HG02759 (cell line): ENCODE measurements at regions not wholly inside any gene's neighbourhood (a gene's known extent, or its start where the extent isn't known, plus 50 kb on each side); places are given as distances from the start of the nearest gene placed in this dataset.

Experiments
- ATAC-seq: cut with Tn5 transposase; IDR thresholded peaks from one replicate; pipeline ENCODE4 v1.9.1; 2021; ENCODE audit warnings: mild to moderate bottlenecking, moderate library complexity; ENCODE audit not compliant: unreplicated experiment

DNA sequence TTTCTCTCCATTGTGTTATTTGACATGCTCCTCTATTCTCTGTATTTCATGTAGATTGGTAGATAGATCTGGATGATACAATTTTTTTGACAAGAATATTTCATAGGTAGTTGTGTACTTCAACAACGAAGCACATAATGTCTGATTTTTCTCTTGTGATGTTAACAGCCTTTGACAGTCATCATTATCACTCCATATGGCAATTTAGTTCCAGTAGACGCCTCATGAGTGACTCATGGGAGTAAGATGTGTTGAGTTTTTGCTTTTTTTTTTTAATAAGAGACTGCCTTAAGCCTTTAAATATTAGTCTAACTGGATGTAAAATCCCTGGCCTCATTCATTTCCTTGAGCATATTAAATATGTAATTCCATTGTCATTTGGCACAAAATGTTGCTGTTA is 123.5 kb upstream of the ZNF32 start:
- no peak for ATAC-seq

DNA sequence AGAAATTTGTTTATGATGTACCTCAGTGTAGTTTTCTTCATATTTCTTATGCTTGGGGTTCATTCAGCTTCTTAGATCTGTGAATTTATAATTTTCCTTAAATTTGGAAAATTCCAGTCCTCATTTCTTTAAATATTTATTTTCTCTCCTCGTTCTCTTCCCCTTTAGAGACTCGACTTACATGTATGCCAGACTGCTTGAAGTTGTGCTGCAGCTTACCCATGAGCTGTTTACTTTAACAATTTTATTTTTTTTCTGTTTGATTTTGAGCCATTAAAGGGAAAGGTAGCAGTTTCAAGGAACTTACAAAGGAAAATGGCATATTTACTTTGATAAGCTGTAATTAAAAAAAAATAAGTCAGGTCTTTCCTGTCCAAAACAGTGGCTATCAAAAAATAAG is 123.0 kb upstream of the ZNF32 start:
- no peak for ATAC-seq

DNA sequence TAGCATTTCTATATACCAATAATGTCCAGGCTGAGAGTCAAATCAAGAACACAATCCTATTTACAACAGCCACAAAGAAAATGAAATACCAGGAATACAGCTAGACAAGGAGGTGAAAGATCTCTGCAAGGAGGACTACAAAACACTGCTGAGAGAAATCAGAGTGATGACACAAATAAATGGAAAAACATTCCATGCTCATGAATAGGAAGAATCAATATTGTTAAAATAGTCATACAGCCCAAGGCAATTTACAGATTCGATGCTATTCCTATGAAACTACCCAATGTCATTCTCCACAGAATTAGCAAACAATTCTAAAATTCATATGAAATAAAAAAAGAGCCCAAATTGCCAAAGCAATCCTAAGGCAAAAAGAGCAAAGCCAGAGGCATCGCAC is 116.8 kb upstream of the ZNF32 start:
- ATAC-seq, result no peak

DNA sequence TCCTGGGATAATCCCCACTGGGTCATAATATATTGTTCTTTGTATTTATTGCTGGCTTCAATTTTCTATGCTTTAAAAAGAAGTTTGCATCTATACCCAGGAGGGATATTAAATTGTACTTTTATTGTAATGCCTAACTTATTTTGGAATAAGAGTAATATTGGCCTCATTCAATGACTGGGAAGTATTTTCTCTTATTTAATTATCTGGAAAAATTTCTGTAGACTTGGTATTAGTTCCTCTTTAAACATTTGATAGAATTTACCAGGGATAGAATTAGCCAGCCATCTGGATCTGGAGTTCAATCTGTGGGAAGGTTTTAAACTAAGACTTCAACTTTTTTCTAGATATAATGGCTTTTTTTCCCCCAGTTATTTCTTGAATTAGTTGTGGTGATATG is 115.2 kb upstream of the ZNF32 start:
- no peak for ATAC-seq

DNA sequence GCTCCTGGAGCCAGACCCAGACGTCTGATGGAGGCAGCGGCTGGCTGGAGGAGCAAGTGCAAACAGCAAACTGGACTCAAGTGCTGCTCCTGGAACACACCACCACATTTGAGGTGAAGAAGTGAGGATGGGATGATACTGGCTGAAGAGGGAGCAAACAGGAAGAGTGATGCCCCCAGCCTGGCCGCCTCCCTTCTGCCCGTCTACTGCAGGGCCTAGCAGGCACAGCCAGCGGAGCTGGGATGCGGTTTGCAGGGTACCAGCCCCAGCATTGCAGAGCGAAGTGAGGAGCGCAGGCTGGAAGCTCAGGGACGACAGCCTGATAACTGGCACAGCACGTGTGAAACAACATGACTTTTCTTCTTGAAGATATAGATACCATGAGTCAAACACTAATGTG is 111.8 kb upstream of the ZNF32 start:
- no peak for ATAC-seq

DNA sequence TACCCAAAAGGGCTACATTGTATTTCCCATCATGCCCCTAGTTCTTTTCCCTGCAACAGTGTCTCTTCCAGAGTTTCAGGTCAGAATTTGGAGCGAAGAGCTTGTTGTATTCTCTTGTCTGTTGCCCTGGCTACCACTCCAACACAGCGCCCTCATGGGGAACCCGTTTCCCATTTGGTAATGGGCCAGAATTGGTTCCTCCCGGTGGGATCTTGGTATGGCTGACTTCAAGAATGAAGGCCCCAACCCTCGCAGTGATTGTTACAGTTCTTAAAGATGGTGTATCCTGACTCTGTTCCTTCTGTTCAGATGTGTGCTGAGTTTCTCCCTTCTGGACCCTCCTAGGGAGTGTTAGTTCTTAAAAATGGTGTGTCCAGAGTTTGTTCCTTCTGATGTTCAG is 110.5 kb upstream of the ZNF32 start:
- ATAC-seq, result no peak

DNA sequence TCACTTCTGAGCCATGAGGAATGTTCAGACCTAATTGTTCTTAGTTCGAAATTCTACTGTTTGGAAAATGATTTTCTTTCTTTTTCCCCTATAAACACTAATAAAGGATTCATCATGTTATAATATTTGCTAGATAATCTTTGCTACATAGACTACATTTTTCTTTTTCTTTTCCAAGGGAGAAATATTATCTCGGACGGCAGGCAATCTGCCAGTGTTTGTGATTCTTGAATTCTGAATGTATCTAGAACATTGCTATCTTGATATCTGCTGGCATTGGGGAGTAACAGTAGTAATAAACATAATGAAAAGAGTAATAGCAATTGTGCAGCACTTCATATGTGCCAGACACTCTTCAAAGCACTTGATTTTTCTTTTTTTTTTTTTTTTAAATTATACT is 107.7 kb upstream of the ZNF32 start:
- ATAC-seq, result no peak

DNA sequence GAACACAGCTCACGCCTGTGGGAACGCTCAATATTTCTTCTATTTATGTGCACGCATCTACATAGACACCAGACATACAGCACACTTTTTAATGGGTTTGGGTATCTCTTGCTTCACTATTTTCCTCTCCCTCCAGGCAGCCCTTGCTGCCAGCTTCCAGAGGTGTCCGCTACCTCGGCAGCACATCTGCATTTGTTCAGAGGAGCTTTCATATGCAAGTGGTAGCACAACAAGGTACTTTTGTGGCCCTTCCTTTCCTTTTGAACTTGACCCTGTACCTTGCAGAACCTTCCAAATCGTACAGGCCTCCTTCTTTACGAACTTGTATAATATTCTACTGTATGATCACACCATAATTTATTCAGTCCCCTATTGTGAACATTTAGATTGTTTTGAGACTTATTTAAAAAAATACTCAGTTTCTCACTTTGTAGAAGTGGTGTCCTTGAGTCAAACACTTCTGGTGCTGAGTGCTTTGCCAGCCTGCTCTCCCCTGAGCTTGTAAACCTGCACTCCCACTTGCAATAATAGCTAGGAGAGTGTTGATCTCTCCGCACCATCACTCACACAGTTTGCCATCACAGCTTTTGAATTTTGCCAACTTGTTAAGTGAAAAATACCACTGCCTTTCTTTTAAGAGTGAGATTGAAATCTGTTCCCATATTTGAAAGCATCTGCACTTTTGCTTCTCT is 106.0 kb upstream of the ZNF32 start:
- no peak for ATAC-seq

DNA sequence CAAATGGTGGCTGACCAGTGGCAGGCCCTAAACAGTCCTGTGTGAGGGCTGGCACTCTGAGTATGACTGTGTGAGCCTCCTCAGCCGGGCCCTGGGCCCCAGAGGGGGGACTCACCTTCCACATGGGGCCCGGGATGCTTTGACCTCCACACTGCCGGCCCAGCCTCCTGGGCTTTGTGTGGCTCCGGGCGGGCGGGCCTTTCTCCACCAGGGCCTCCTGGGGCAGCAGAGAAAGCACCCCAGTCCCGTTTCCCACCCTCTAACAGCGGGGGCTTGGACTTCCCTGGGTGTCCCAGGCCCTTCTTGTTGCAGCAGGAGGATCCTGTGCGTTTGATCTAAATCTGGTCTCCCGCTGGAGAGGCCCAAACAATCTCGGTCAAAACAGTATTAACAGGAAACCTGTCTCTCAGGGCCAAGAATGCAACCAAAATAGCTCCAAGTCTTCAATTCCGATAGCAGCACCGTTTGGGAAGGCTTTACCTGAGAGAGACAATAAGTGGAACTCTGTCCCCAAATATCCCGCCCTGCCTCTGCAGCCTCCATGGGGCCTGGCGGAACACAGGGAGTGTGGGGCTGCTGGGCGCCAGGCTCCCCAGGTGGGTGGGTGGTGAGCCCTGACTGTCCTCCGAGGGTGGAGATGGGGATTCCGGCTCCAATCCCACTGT is 104.8 kb upstream of the ZNF32 start:
- no peak for ATAC-seq

DNA sequence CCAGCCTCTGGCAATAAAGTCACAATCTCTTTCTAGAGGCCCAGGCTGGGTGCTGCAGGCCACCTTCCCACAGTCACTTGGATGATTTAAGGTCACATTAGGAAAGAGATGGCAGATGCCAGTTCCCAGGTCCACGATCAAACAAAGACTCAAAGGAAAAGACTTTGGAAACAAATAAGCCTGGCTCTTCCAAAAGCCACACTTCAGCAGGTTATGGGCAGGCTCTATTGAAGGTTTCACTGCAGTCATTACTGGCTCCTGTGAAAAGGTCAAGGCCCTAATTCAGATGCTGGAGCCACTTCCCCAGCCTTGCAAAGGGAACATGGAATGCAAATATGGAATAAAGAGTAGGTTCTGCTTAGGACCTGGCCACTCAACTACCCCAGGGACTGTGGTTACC is 104.0 kb upstream of the ZNF32 start:
- no peak for ATAC-seq

DNA sequence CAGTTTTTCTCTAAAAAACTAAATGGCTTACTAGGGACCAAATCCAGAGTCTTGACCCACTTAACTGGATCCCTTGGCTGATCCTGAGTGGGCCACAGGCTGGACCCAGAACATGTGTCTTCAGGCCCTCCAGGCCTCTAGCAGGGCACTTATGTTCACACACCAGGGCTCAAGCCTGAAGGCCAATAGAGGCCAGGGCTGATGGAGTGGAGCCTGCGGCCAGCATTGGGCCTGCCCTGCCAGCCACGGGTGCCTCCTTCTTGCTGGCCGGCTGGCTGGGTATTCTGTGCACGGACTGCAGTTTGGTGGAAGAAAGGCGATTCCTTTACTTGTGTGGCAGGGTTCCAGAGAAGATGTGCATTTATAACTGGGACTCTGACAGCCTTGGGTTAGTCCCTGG is 103.0 kb upstream of the ZNF32 start:
- no peak for ATAC-seq

DNA sequence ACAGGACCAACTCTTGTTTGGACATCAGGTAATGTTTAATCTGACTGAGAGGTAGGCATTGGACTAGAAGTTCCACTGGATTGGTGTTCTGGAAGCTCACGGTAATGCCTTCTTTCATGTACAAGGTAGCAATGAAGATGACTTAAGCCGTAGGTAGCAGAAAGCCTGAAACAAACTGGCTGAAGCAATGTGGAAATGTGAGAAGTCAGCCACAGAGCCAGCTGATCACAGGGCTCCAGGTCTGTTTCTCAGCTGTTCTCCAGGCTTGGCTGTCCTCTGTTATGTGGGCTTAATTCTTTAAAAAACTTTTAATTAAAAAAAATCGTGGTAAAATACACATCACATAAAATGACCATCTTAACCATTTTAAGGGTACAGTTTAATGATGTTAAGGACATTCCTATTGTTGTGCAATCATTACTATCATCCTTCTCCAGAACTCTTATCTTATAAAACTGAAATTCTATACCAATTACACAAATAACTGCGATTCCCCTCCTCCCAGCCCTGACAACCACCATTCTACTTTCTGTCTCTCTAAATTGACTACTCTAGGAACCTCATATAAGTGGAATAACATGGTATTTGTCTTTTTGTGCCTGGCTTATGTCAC is 101.4 kb upstream of the ZNF32 start:
- no peak for ATAC-seq

DNA sequence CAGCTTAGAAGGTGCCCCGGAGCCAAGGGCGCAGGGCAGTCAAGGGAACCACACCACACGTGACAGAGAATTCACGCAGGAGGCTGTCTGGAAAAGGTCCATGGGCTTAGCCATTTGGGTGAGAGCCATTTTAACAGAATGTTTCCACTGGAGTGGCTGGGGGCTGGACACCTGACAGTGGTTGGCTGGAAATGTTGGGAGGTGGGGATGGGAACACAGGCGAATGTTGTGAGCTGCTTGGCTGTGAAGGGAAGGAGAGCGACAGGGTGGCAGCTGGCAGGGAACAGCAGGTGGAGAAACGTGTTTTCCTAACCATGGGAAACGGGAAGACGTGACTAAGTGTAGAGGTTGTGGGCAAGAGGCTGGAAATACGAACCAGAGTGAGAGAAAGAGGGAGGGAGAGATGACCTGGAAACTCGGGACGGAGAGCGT is 100.5 kb upstream of the ZNF32 start:
- ATAC-seq, result no peak

DNA sequence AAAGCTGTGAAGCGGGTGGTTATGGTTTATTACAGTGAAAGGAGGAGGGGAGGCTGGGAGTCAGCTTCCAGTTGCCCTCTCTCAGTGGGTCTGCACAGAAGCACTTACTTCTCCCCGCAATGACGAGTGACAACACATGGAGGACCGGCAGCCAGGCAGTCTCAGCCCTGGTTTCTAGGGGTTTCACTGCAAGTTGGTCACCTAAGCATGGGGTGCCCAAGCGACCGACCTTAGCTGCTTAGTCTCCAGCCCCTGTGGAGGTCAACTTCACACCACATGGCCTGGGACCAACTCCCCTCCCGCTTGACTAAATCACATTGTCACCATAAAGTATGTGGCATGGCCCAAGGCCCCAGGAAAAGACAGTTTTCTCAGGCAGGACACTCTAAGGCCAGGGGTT is 99.9 kb upstream of the ZNF32 start:
- no peak for ATAC-seq

DNA sequence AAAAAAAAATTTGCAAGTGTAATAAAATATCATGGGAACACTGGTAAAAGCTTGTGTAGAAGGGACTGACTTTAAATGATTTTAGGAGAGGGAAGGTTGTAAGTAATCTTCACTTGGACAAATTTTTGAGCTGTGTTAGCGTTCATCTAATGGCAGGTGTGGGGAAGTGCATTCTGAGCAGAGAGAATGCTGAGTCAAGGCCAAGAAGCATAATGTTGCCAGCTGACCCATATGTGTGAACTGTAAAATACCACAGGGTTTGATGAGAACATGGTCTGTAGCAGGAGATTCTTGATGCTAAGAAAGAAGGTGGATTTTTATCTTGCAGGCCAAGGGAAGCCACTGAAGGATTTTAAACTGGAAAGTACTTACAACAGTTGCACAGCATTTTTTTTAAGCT is 98.2 kb upstream of the ZNF32 start:
- no peak for ATAC-seq

DNA sequence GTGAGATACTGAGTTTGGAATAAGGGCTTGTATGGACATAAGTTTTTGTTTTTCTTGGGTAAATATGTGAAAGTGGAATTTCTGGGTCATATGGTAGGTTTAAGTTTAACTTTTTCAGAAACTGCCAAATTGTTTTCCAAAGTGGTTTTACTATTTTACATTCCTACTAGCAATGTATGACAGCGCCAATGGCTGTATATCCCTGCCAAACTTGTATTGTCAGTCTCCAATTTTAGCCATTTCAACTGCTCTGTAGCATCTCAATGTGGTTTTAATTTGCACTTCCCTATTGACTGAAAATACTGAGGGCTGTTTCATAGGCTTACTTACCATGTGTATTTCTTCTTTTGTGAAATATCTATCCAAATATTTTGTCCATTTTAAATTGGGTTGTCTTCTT is 90.5 kb upstream of the ZNF32 start:
- no peak for ATAC-seq

DNA sequence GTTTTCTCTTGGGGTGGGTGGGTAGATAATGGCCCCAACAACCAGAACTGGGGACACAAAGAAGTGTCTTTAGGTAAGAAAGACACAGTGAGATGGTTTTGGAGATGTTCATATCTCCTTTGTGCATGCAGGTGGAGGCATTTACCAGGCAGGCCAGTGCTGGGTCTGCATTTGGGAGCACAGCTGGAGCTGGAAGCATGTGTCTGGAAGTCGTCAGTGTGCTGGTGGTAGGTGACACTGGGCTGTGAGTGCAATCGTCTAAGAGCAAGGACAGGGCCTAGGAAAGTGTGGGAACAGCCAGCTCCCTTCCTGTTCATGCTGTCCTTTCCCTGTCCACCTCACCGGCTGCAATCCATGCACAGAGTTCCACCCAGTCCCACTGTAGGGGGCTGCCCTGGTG is 88.3 kb upstream of the ZNF32 start:
- ATAC-seq, result no peak

DNA sequence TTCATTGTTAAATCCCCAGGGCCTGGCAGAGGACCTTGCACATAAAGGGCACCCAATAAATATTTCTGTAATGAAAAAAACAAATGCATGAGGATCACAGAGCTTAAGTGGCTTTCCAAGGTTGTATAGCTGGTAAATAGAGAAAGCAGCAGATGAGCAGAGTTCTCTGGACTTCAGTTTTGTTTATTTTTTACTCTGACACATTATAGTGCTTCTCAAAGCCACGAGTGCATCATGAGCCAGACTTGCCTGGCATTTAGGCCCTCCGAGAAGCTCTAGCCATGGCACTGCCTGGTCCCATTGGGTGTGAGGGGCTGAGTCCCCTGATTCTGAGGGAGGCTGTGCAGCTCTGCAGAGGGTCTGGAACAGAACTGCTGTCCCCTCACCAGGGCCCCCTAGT is 87.2 kb upstream of the ZNF32 start:
- no peak for ATAC-seq

DNA sequence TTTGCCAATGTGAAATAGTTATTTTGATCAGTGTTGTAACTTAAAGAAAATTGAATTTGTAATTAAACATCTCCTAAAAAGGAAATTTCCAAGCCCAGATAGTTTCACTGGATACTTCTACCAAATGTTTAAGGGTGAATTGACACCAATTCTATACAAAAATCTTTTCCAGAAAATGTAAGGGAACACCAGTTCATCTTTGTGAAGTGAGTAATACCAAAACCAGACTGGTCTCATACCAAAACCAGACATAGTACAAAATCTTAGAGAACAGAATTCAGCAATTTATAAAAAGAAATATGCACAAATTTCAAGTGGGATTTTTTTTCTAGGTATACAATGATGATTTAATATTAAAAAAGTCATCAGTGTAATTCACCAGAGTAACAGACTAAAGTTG is 86.0 kb upstream of the ZNF32 start:
- no peak for ATAC-seq

DNA sequence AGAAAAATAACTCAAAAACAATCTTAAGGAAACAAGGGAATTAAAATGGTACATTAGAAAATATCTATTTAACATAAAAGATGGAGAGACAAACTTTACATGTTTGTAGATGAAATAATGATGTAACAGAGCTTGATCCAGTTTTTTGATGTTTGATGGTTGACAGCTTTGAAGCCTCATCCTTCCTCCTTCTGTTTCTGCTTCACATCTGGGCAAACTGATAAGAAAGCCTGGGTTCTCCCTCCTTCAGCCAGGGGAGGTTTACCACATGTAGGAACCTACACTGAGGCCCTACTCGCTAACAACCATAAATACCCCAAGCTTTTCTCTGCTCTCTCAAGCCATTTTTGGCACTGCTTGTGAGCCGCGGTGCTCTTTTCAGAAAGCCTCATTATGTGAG is 82.8 kb upstream of the ZNF32 start:
- ATAC-seq, result no peak

DNA sequence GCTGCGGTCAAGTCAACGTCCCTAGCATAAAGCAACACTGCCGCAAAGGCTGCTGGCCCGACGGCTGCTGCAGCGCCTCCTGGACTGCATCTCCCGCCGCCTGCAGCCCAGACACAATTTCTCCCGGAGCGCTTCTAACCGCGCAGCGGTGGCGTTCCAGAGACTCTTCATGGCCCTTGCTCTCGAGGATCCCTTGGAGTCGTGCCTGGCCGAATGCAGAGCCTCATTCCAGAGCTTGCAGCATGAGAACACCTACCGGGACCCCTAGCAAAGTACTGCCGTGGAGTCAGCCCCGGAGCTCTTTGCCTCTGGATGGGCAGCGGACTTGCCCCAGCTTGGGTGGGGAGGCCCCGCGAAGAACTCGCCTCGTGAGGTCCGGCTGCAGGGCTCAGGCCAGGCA is 79.7 kb upstream of the ZNF32 start:
- ATAC-seq, result no peak

DNA sequence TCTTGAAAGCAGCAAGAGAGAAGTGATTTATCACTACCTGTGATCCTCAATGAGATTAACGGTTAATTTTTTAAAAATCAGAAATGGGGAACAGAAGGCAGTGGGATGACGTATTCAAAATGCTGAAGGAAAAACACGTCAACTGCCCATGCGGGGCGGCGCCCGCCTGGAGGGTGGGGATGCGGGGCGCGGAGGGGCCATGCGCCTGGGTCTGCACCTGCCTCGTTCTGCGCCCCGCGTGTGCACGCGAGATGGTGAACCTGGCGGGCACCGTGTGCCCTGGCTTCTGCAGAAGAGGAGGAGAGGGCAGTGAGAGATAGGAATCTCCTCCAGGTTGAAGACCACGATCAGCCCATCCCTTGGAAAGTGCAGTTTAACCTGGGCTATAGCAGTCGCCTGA is 79.3 kb upstream of the ZNF32 start:
- ATAC-seq, result no peak

DNA sequence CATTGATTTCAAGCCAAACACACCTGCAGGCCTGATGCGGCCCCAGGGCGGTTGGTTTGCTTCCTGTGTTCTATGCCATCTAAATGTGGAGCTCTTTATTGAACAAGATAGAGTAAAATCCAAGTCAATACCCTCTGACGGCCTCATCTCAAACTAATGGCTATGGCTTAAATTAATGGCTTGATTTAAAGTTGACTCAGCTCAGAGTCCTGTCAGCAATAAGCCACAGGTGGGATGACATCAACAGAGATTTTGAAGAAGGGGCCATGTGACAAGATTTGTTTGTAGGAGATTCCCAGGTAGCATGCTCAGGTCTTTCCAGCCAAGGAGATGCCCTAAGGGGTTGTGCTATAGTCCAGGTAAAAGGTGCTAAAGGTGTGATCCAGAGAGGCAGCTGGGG is 66.7 kb upstream of the ZNF32 start:
- ATAC-seq, result no peak
